Ishikawa (cell line): ENCODE measurements at regions not wholly inside any gene's neighbourhood (a gene's known extent, or its start where the extent isn't known, plus 50 kb on each side); places are given as distances from the start of the nearest gene placed in this dataset.

ENCODE experiments used
- CEBPB ChIP-seq: IDR thresholded peaks from 2 replicates; pipeline ENCODE4 v1.6.1; 2012
- CREB1 ChIP-seq: IDR thresholded peaks from 2 replicates; pipeline ENCODE4 v1.6.1; 2012; ENCODE audit warnings: low read depth
- EGR1 ChIP-seq: IDR thresholded peaks from 2 replicates; pipeline ENCODE4 v1.6.1; 2012
- EP300 ChIP-seq: IDR thresholded peaks from 2 replicates; pipeline ENCODE4 v1.6.1; 2012; ENCODE audit warnings: borderline replicate concordance
- FOXM1 ChIP-seq: IDR thresholded peaks from 2 replicates; pipeline ENCODE4 v1.6.1; 2012; ENCODE audit warnings: low read depth, borderline replicate concordance
- MAX ChIP-seq: IDR thresholded peaks from 2 replicates; pipeline ENCODE4 v1.6.1; 2012
- NFIC ChIP-seq: IDR thresholded peaks from 2 replicates; pipeline ENCODE4 v1.6.1; 2012
- RAD21 ChIP-seq: IDR thresholded peaks from 2 replicates; pipeline ENCODE4 v1.6.1; 2012; ENCODE audit warnings: low read depth
- TAF1 ChIP-seq: IDR thresholded peaks from 2 replicates; pipeline ENCODE4 v1.6.1; 2012; ENCODE audit warnings: low read depth, mild to moderate bottlenecking
- TCF12 ChIP-seq: IDR thresholded peaks from 2 replicates; pipeline ENCODE4 v1.6.1; 2012; ENCODE audit warnings: low read depth
- TEAD4 ChIP-seq: IDR thresholded peaks from 2 replicates; pipeline ENCODE4 v1.6.1; 2012
- USF1 ChIP-seq: IDR thresholded peaks from 2 replicates; pipeline ENCODE4 v1.6.1; 2012
- YY1 ChIP-seq: IDR thresholded peaks from 2 replicates; pipeline ENCODE4 v1.6.1; 2012; ENCODE audit warnings: low read depth
- ZBTB7A ChIP-seq: IDR thresholded peaks from 2 replicates; pipeline ENCODE4 v1.6.1; 2012; ENCODE audit warnings: low read depth
- TF ChIP-seq, protein P1 (sequence below): IDR thresholded peaks from 2 replicates; pipeline ENCODE4 v1.6.1; 2012; ENCODE audit warnings: low read depth, mild to moderate bottlenecking

DNA sequence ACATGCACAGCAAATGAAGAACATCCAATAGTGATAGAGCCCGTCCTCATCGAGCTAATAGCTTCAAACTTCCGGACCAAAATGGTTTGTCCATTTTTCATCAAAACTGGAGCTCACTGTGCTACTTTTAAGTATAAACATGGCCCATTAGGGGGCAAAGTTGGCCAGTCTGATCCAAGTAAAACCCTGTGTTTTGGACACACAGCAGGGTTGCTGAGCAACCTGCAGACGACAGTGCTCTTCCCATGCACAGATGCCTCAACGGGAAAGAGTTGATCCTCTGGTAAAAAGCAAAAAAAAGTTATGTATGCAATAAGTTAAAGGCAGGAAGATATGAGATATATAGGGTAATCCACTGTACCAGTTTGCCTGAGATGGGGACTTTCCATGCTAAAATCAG is 244.0 kb upstream of the THBS1 start:
- TF ChIP-seq CEBPB, result no peak
- no peak for TF ChIP-seq TEAD4
- TF ChIP-seq TCF12, result no peak
- TF ChIP-seq, protein P1, sequence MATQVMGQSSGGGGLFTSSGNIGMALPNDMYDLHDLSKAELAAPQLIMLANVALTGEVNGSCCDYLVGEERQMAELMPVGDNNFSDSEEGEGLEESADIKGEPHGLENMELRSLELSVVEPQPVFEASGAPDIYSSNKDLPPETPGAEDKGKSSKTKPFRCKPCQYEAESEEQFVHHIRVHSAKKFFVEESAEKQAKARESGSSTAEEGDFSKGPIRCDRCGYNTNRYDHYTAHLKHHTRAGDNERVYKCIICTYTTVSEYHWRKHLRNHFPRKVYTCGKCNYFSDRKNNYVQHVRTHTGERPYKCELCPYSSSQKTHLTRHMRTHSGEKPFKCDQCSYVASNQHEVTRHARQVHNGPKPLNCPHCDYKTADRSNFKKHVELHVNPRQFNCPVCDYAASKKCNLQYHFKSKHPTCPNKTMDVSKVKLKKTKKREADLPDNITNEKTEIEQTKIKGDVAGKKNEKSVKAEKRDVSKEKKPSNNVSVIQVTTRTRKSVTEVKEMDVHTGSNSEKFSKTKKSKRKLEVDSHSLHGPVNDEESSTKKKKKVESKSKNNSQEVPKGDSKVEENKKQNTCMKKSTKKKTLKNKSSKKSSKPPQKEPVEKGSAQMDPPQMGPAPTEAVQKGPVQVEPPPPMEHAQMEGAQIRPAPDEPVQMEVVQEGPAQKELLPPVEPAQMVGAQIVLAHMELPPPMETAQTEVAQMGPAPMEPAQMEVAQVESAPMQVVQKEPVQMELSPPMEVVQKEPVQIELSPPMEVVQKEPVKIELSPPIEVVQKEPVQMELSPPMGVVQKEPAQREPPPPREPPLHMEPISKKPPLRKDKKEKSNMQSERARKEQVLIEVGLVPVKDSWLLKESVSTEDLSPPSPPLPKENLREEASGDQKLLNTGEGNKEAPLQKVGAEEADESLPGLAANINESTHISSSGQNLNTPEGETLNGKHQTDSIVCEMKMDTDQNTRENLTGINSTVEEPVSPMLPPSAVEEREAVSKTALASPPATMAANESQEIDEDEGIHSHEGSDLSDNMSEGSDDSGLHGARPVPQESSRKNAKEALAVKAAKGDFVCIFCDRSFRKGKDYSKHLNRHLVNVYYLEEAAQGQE, result no peak
- no peak for TF ChIP-seq EP300
- no peak for TF ChIP-seq CREB1
- TF ChIP-seq MAX, result no peak
- TF ChIP-seq ZBTB7A, result no peak

DNA sequence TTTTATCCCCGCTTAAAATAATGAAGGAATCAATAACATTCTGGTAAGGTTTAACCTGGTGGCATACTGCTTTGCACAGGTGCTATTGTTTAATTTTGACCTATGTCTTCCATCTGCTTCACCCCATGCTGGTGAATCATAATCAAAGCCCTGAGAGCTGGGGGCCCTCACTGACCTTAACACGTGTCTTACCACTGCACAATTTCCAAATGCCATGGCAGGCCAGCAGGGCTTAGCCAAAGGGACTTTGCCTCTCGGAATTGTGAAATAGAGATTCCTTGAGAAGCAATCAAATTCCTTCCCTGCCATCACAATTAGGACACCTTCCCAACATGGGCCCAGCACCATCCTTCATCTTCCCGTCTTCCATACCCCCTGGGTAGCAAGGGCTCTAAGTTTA is 242.6 kb upstream of the THBS1 start:
- TF ChIP-seq, protein P1, result no peak
- TF ChIP-seq CREB1, result no peak
- no peak for TF ChIP-seq RAD21
- TF ChIP-seq TCF12, result no peak
- TF ChIP-seq MAX, result no peak

DNA sequence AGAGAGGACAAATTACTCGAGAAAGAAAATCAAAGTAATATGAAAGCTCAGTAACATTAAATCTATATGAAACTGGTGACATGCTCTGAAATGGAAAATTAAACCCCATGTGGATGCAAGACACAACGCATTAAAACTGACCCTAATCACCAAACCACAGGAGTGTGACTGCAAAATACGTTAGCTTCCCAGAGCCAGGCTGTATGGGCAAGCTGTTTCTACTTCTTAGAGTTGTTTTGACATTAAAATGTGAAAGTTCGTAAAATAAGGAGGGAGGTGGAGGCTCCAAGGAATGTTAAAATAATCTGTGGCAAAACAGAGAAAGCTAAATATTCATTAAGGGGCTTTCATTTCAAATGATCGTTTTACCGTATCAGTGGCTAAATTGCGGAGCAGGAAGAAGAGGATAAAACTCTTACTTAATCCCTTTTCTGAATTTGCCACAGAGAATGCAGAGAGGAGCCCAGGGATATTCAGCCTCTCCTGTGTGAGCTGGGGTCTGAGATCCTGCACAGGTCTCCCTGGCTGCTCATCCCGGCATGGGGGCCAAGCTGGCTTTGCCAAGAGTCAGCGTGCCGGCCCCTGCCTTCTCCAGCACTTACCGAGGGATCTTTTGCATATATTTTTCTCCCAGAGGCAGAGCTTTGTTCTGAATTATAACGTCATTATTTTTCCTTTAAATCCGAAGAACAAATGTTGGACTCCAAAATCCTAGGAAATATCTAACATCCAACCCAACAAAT is 239.8 kb upstream of the THBS1 start:
- no peak for TF ChIP-seq FOXM1
- TF ChIP-seq NFIC, result no peak
- TF ChIP-seq CREB1, result no peak
- TF ChIP-seq TEAD4, result no peak
- no peak for TF ChIP-seq TCF12
- TF ChIP-seq YY1, result no peak
- TF ChIP-seq, protein P1, result no peak
- TF ChIP-seq CEBPB, result no peak
- no peak for TF ChIP-seq EGR1
- TF ChIP-seq MAX, result no peak
- no peak for TF ChIP-seq USF1
- no peak for TF ChIP-seq TAF1

DNA sequence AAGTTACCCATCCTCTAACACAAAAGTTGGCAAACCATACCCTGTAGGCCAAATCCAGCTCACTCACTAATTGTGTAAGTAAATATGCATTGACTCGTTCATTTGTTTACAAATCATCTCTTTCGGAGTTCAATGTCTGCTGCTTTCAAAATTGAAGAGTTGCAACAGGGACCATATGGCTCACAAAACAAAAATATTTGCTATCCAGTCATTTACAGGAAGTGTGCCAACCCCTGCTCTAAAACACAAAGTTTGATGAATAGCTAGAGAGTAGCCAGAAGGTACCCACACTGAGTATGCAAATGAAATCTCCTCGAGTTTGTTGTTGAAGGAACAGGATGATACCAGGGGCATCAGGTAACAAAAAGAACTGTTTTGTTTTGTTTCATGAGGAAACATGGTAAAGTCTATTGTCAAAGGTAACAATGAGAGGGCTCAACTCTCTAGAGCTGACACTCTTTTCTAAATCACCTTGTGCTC is 236.2 kb upstream of the THBS1 start:
- TF ChIP-seq YY1 (no peak), FOXM1 (no peak), TEAD4 (no peak), EP300 (no peak)
- TF ChIP-seq, protein P1, result no peak
